NB4 (cell line): ENCODE measurements at regions not wholly inside any gene's neighbourhood (a gene's known extent, or its start where the extent isn't known, plus 50 kb on each side); places are given as distances from the start of the nearest gene placed in this dataset.
"Not testable (repeated sequence)": the region's sequence is repeated elsewhere in the genome, so short reads cannot be mapped to it uniquely, and the experiment has no call there.

Source experiments
- CTCF ChIP-seq: IDR thresholded peaks from one replicate; pipeline ENCODE4 v1.5.1; 2012; ENCODE audit warnings: low read depth, low read length
- MAX ChIP-seq: IDR thresholded peaks from 2 replicates; pipeline ENCODE4 v1.6.1; 2011; ENCODE audit warnings: low read depth, low read length
- POLR2A ChIP-seq: IDR thresholded peaks from 2 replicates; pipeline ENCODE4 v1.6.1; 2011; ENCODE audit warnings: mild to moderate bottlenecking; ENCODE audit not compliant: insufficient read length; ENCODE audit errors: extremely low read depth

- TF ChIP-seq CTCF, POLR2A, MAX: not testable (repeated sequence)
Observed at GRCh38 chr16:16588436-16588835, 209.5 kb downstream of the NPIPA7 start.
